DMS79 (cell line): ENCODE measurements at regions not wholly inside any gene's neighbourhood (a gene's known extent, or its start where the extent isn't known, plus 50 kb on each side); places are given as distances from the start of the nearest gene placed in this dataset.
"Not testable (repeated sequence)": the region's sequence is repeated elsewhere in the genome, so short reads cannot be mapped to it uniquely, and the experiment has no call there.

ENCODE experiments used
- DNase-seq: peaks from one replicate; lab custom pipeline; 2025; lab: John Stamatoyannopoulos, UW

DNA sequence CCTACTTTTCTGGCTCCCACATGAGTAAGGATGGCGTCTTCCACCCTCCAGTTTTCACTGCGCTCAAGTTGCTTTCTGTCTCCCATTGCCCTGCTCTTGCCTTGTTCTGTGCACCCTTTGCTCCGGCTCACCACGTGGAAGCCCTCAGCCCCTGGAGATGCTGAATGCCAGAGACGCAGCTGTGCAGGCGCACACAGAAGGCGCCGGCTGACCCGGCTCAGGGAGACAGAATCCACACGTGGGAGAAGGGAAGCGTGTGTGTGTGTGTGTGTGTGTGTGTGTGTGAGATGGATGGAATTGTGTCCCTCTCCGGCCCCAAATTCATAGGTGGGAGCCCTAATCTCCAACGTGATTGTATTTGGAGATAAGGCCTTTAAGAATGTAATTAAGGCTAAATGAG is 118.2 kb upstream of the ERRFI1 start:
- no peak for DNase-seq

GRCh38 chr1:8142955-8143629 is 117.0 kb upstream of the ERRFI1 start:
- no peak for DNase-seq

- no peak for DNase-seq
These were observed 113.8 kb upstream of the ERRFI1 start for GRCh38 chr1:8139941-8140340.

- DNase-seq: no peak
These were observed 113.3 kb upstream of the ERRFI1 start for GRCh38 chr1:8139383-8139782.

DNA sequence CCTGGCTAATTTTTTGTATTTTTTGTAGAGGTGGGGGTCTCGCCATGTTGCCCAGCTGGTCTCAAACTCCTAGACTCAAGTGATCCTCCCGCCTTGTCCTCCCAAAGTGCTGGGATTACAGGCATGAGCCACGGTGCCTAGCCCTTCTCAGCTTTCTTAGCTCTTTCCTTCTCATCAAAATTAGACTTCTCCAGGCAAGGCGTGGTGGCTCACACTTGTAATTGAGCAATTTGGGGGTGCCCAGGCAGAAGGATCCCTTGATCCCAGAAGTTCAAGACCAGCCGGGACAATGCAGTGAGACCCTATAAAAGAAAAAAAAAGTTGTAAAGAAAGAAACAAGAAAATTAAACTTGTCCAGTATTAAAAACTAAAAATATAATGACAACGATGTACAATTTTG is 112.6 kb upstream of the ERRFI1 start:
- no peak for DNase-seq

DNA sequence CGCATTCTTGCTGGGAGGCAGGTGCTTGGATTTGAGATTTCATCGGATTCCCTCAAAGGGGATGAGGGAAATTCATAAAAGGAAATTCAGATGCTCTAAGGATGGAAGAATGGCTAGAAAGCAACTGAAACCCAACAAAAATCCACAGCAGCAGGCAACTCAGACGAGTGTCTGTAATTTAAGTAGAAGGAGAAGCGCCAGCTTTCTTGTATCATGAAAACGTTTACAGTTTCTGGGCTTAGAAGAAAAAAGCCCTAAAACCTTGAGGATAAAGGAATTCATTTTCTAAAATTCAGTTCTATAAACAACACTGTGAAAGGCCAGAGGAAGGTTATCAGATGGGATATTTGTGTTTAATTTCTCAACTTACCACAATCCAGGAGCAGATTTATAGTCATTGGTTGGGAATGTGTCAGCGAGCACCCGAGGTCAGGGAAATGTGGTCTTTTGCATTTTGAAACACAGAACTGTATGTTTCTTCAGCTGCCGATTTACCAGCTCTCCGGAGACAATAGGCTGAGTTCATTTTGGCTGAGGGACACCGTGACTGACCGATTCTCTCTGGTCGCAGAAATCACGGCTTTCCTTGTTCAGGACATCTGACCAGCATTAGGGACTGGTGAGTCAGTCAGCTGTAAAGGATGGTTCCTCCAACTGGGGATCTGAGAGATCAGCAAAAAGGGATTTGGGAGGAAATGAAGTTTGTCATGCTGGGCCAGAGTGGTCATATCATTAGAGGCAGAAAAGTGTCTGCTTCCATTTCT is 111.6 kb upstream of the ERRFI1 start:
- no peak for DNase-seq

DNA sequence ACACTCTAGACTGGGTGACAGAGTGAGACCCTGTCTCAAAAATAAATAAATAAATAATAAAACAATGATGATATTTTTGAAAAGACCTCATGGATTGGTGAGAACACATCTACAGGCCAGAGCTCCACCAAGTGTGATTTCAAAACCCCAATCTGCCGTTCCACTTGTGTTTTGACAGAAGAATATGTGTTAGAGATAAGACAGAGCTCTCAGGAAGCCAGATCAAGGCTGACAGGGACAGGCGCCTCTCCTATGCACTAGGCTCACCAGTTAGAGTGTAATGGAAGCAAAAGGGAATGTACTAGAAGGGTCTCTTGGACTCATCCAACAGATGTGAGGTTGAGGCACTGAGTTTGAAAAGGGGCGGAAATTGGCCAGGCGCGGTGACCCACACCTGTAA is 110.7 kb upstream of the ERRFI1 start:
- DNase-seq: no peak

- DNase-seq: no peak
These were observed 109.1 kb upstream of the ERRFI1 start for GRCh38 chr1:8135250-8135649.

- DNase-seq: no peak
These were observed 108.6 kb upstream of the ERRFI1 start for GRCh38 chr1:8134546-8135235.

DNA sequence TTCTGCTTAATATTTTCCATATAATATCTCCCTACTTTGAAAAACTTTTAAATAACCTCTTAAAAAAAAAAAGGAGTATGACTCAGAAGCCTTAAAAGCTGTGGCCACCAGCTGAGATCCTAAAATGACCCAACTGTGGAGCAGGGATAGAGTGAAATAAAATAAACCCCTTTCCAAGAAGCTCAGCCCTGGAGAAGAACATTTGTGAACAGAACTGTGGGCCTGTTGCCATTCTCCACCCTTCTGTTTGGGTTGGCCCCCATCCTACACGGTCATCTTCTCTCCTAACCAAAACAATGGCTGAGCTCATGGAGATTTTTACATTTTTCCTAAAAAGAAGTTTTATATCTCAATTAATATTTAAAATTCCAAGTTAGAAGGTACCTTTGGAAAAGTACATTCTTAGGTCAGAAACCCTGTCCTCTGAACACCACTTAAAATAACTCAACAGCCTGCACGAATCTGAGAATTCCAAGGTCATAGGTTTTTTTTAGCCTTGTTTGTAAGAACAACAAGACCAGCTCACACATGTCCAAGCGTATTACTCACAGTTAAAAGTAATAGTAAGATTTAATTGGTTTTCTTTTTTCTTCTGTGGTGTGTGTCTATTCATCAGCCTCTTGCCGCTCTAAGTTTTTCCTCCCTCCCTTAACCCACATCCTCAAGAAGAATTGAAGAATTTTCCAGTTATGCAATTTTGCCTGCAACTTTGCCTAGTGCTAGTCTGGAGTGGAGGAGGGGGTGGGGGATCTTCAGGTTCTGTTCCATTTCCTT is 107.7 kb upstream of the ERRFI1 start:
- DNase-seq: no peak

DNA sequence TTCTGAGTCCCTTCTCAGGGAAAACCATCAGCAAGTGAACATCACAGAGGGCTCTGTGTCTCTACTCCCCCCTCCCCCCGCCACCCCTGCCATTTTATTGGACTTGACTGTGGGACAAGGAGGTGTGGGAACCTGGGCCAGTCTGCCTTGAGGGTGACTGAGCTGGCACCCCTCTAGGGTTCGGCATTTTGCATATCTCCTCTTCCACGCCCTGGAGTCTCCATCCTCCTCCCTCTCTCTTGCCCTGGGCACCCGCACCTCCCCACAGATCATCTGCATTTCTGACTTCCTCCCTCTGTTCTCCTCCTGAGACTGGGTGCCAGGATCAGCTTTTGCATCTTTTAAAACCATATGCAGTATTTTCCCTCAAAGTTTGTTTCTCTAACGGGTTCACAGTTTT is 107.1 kb upstream of the ERRFI1 start:
- no peak for DNase-seq

- DNase-seq: no peak
These were observed 101.1 kb upstream of the ERRFI1 start for GRCh38 chr1:8127171-8127641.

GRCh38 chr1:8122477-8123407 is 96.6 kb upstream of the ERRFI1 start:
- no peak for DNase-seq

- DNase-seq: no peak
These were observed 96.0 kb upstream of the ERRFI1 start for GRCh38 chr1:8122160-8122476.

DNA sequence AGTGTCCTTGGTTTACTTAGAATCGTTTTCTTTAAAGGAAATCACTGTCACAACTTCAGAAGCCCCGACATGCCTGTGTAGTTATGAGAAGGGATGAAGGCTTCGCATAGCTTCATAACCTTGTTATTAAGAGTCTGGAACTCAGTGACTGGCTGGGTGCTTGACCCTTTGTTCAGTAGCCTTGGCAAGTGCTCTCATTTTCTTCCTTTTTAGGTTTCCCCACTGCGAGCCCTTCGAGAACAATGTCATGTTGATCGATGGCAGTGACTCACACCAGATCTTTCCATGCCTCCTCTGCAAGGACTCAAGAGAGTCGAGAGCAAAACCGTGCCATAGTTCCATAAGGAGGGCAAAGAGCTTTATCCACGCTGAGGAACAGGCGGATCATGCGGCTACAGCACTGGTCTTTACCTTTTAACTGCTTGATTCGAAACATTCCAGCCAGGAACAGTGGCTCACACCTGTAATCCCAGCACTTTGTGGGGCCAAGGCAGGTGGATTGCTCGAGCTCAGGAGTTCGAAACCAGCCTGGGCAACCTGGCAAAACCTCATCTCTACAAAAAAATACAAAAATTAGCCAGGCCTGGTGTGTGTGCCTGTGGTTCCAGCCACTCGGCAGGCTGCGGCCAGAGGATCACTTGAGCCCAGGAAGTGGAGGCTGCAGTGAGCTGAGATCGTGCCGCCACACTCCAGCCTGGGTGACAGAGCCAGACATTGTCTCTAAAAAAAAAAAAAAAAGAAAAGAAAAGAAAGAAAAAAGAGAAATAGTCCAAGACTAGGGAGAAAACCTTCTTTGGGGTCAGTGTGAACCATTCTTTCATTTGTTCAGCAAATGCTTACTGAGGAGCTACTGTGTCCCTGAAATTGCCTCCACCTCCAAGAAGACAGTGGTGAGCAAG is 95.4 kb upstream of the ERRFI1 start:
- DNase-seq: no peak

DNA sequence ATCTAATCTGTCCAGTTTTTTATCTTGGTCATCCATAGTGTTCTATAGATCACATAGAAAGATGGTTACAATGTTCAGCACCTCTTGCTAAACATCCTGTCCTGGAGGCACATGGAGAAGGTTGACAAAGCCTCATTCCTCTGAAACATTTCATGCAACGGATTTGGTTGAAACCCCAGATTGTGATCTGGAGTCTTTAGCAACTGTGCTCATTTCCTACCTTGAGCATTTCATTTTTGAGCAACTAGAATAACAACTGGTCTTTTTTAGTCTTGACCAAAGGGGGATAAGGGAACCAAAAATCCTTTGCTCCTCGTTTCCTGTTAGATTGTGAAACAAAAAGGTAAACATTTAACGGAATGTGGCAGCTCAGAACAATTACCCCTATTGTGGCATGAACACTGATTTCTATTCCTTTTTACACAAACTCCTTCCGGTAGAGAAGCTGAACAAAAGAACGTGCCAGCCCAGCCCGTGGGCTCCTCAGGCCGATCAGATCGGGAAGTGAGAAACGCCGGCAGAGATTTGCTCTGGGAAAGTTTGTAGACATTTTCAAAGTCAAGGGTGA is 94.7 kb upstream of the ERRFI1 start:
- DNase-seq: no peak

DNA sequence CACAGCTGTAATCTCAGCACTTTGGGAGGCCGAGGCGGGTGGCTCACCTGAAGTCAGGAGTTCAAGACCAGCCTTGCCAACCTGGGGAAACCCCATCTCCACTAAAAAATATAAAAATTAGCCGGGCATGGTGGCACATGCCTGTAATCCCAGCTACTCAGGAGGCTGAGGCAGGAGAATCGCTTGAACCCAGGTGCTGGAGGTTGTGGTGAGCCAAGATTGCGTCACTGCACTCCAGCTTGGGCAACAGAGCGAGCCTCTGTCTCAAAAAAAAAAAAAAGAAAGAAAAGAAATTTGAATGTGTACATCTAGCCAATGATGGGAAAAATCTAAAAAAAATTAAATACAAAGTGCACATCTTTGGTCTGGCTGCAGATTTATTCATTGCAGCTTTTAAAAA is 92.6 kb upstream of the ERRFI1 start:
- not testable (repeated sequence) for DNase-seq

- DNase-seq: no peak
These were observed 91.9 kb upstream of the ERRFI1 start for GRCh38 chr1:8118031-8118451.

- no peak for DNase-seq
These were observed 90.8 kb upstream of the ERRFI1 start for GRCh38 chr1:8116894-8117264.

DNA sequence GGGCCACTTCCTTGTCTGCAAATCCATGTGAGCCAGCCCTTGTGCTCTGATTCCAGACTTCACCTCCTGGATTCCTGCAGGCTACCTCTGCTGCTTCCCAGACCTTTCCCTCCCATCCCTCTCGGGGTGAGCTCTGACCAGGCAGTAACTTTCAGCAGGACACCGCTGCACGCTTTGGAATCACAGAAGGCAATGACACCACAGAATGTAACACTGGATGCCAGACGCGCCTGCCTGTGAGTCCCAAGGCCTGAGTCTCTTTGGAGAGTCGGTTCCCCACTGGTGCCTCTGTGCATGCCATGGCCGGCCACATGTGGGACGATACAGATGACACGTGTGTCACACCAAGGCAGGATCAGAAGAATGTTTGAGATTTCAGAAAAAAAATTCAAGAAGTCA is 89.7 kb upstream of the ERRFI1 start:
- no peak for DNase-seq
